SU-DHL-6 (cell line): ENCODE measurements at regions not wholly inside any gene's neighbourhood (a gene's known extent, or its start where the extent isn't known, plus 50 kb on each side); places are given as distances from the start of the nearest gene placed in this dataset.

Experiments
- H2AFZ ChIP-seq: fragments of 200-600 bp; sonication (generic); 2 replicates; pipeline ENCODE4 v1.6.1; 2014; ENCODE audit warnings: low read depth, mild to moderate bottlenecking, moderate library complexity, mixed read lengths, antibody characterized with exemption, low read length; ENCODE audit not compliant: severe bottlenecking
- H3F3A ChIP-seq: fragments of 200-600 bp; shearing (Covaris generic); 2 replicates; pipeline ENCODE4 v1.6.0; 2016; ENCODE audit warnings: antibody characterized with exemption, mild to moderate bottlenecking; ENCODE audit not compliant: insufficient read depth
- H3K27ac ChIP-seq: fragments of 200-600 bp; sonication (generic); 2 replicates; pipeline ENCODE4 v1.5.1; 2016; ENCODE audit warnings: low read depth, mild to moderate bottlenecking, low read length, moderate library complexity, mixed read lengths
- H3K27me3 ChIP-seq: fragments of 200-600 bp; sonication (generic), shearing (Covaris generic); 2 replicates; pipeline ENCODE4 v1.6.0; 2014; ENCODE audit warnings: mild to moderate bottlenecking, low read length
- H3K36me3 ChIP-seq: fragments of 200-600 bp; sonication (generic); 2 replicates; pipeline ENCODE4 v1.6.1; 2014; ENCODE audit warnings: mild to moderate bottlenecking, low read length, mixed read lengths
- H3K4me2 ChIP-seq: fragments of 300-600, 200-600 bp; shearing (Covaris generic), sonication (generic); 2 replicates; pipeline ENCODE4 v1.6.0; 2014; ENCODE audit warnings: low read length, low read depth, mild to moderate bottlenecking; ENCODE audit not compliant: poor library complexity, severe bottlenecking
- H3K4me3 ChIP-seq: fragments of 200-600 bp; sonication (generic); 2 replicates; pipeline ENCODE4 v1.5.1; 2014; ENCODE audit warnings: antibody characterized with exemption, low read length, mild to moderate bottlenecking, mixed read lengths; ENCODE audit not compliant: insufficient read depth, poor library complexity, severe bottlenecking
- H3K79me2 ChIP-seq: fragments of 200-600 bp; sonication (generic); 2 replicates; pipeline ENCODE4 v1.6.1; 2014; ENCODE audit warnings: mild to moderate bottlenecking, low read length, moderate library complexity; ENCODE audit not compliant: insufficient read depth
- H3K9ac ChIP-seq: fragments of 200-600 bp; sonication (generic); 2 replicates; pipeline ENCODE4 v1.7.0; 2014; ENCODE audit warnings: mild to moderate bottlenecking, low read length
- H3K9me2 ChIP-seq: fragments of 200-600 bp; sonication (generic); replicated peaks from 2 replicates; pipeline ENCODE4 v1.6.1; 2014; ENCODE audit warnings: low read length; ENCODE audit not compliant: insufficient read depth
- H3K9me3 ChIP-seq: fragments of 200-600 bp; sonication (generic); 2 replicates; pipeline ENCODE4 v1.6.1; 2014; ENCODE audit warnings: low read length, mixed read lengths; ENCODE audit not compliant: insufficient read depth
- H4K20me1 ChIP-seq: fragments of 200-600 bp; sonication (generic); 2 replicates; pipeline ENCODE4 v1.6.1; 2014; ENCODE audit warnings: low read depth, mild to moderate bottlenecking, antibody characterized with exemption, low read length, moderate library complexity, mixed read lengths
- EZH2phosphoT487 ChIP-seq: fragments of 200-600 bp; sonication (generic), shearing (Covaris generic); conservative IDR thresholded peaks from 2 replicates; pipeline ENCODE4 v1.6.1; 2018; ENCODE audit warnings: mild to moderate bottlenecking, antibody characterized with exemption, low read length, moderate library complexity, mixed read lengths
- TF ChIP-seq, protein P1 (sequence below): fragments of 200-600 bp; sonication (generic); IDR thresholded peaks from one replicate; pipeline ENCODE4 v1.5.1; 2017; ENCODE audit warnings: antibody characterized with exemption, mild to moderate bottlenecking, low read length, moderate library complexity; ENCODE audit not compliant: insufficient read depth, poor library complexity, severe bottlenecking

GRCh38 chr2:174666845-174667244 lies 69.2 kb upstream of the WIPF1 start:
- H3K9ac ChIP-seq, result no peak overlapping the region
- no peaks in the 10 kb centered on the region for H3K36me3 ChIP-seq
- no peak overlapping the region for H3K27ac ChIP-seq
- H4K20me1 ChIP-seq, result no peaks in the 10 kb centered on the region
- H3F3A ChIP-seq, result no peaks in the 10 kb centered on the region
- H2AFZ ChIP-seq, result no peak overlapping the region
- H3K27me3 ChIP-seq, result no peaks in the 10 kb centered on the region
- no peak overlapping the region for H3K4me3 ChIP-seq
- H3K4me2 ChIP-seq, result no peak overlapping the region
- TF ChIP-seq, protein P1, sequence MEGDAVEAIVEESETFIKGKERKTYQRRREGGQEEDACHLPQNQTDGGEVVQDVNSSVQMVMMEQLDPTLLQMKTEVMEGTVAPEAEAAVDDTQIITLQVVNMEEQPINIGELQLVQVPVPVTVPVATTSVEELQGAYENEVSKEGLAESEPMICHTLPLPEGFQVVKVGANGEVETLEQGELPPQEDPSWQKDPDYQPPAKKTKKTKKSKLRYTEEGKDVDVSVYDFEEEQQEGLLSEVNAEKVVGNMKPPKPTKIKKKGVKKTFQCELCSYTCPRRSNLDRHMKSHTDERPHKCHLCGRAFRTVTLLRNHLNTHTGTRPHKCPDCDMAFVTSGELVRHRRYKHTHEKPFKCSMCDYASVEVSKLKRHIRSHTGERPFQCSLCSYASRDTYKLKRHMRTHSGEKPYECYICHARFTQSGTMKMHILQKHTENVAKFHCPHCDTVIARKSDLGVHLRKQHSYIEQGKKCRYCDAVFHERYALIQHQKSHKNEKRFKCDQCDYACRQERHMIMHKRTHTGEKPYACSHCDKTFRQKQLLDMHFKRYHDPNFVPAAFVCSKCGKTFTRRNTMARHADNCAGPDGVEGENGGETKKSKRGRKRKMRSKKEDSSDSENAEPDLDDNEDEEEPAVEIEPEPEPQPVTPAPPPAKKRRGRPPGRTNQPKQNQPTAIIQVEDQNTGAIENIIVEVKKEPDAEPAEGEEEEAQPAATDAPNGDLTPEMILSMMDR, result no peak
- no peak for TF ChIP-seq EZH2phosphoT487
- no peaks in the 10 kb centered on the region for H3K9me3 ChIP-seq
- no peaks in the 10 kb centered on the region for H3K9me2 ChIP-seq
- H3K79me2 ChIP-seq, result no peaks in the 10 kb centered on the region

DNA sequence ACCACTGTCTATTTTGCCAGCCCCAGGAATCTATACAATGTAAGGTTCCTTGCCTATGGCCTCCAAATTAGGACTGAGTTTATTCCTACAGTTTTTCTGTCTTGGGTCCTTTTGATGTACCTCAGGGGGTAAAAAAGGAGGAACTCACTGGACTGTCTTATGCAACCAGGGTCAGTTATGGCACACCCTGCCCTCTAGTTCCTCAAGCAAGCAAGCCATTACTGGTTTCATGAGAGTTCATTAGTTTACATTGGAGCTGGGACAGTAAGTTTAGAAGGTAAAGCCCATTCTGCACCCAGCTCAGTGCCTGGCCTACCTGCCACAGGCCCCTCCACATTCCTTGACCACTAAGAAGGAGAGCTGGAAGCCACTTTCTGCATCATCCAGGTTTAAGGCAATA lies 68.7 kb upstream of the WIPF1 start:
- Histone ChIP-seq H2AFZ (no peak overlapping the region), H3K27ac (no peak overlapping the region), H3K9me2 (no peaks in the 10 kb centered on the region), H3K27me3 (no peaks in the 10 kb centered on the region), H3F3A (no peaks in the 10 kb centered on the region), H3K4me3 (no peak overlapping the region), H4K20me1 (no peaks in the 10 kb centered on the region), H3K9me3 (no peaks in the 10 kb centered on the region), H3K79me2 (no peaks in the 10 kb centered on the region), H3K4me2 (no peak overlapping the region), H3K9ac (no peak overlapping the region), H3K36me3 (no peaks in the 10 kb centered on the region)
- TF ChIP-seq EZH2phosphoT487, result no peak
- TF ChIP-seq, protein P1, result no peak

DNA sequence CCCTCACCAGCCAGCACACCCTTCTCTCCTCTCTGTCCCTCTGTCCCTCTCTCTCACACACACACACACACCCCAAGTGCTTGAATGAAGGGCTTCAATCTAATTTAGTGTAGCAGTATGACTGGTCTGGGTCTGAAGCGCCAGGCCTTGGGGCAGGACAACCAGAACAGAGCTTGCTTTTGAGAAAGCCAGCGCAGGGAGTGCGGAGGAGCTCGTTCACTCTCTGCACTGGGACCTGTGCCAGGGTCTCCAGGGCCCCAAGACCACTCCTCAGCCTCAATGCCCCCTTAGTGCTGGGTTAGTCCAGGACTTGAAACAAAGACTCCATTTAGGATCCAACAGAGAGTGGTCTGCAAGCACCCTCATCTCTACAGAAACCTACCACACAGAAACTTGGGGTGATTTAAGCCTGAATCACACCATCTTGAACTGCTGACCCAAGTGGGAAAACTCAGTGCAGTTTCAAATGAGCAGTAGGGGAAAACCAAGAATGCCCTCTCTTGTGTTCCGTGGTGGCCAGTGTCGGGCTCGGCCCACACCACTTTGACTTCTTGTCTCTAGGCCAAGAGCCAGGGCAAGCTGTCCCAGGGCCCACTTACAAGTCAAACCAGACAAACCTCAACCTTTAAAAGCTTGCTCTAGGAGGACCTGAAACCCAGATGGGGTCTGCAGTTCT lies 66.6 kb upstream of the WIPF1 start:
- H3K36me3 ChIP-seq, result no peaks in the 10 kb centered on the region
- H2AFZ ChIP-seq, result no peak overlapping the region
- no peak overlapping the region for H3K4me2 ChIP-seq
- no peaks in the 10 kb centered on the region for H3K9me3 ChIP-seq
- TF ChIP-seq EZH2phosphoT487, result no peak
- TF ChIP-seq, protein P1, result no peak
- H3K4me3 ChIP-seq, result no peak overlapping the region
- no peaks in the 10 kb centered on the region for H3K27me3 ChIP-seq
- H3K9me2 ChIP-seq, result no peaks in the 10 kb centered on the region
- no peaks in the 10 kb centered on the region for H3K79me2 ChIP-seq
- H3K27ac ChIP-seq, result no peak overlapping the region
- H3K9ac ChIP-seq, result no peak overlapping the region
- no peaks in the 10 kb centered on the region for H4K20me1 ChIP-seq
- H3F3A ChIP-seq, result no peaks in the 10 kb centered on the region
